Limb (tissue), 2 donors: ENCODE measurements at regions not wholly inside any gene's neighbourhood (a gene's known extent, or its start where the extent isn't known, plus 50 kb on each side); places are given as distances from the start of the nearest gene placed in this dataset.
A peak's percentile ranks its signal among the peaks of the same experiment; 100 is the strongest.

Experiments
- DNase-seq, 2 donors: peaks; one replicate each; pipeline ENCODE4 v3.0.0-alpha.2; 2016; ENCODE audit errors: extremely low spot score in 2 of 2

GRCh38 chr14:101395779-101396178, 165.5 kb upstream of the DIO3 start:
- DNase-seq: no peak

DNA sequence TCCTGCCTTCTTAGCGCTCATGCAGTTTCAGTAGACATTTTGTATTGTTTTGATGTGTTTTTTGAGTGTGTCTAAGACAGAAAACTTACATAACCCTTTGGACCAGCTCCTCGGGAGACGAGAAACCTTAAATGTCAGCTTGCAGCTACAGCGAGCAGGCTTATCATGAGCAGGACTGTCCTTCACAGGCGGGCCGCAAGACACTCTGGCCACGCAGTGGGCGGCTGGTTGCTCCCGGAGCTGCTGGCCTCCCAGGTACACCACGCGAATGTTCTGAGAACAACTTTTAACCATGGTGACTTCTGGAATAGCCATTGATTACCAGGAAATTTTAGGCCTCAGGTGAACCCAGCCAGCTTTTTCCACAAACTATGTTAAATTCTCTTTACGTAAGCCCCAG, 164.1 kb upstream of the DIO3 start:
- DNase-seq: no peak

DNA sequence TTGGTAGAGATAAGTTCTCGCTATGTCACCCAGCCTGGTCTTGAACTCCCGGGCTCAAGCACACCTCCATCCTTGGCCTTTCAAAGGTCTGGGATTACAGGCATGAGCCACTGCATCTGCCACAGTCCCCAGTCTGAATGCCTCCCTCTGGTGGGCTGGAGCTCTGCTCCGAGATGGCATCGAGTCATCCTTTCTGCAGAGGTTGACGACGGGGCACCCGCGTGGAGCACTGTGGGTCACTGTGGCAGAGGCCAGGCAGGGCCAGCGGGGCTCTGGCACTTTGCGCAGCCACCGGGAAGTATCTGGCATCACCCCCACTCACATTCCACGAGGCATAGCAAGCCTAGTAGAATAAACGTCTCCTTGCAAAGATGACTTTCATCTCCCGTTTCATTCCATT, 163.3 kb upstream of the DIO3 start:
- no peak for DNase-seq

DNA sequence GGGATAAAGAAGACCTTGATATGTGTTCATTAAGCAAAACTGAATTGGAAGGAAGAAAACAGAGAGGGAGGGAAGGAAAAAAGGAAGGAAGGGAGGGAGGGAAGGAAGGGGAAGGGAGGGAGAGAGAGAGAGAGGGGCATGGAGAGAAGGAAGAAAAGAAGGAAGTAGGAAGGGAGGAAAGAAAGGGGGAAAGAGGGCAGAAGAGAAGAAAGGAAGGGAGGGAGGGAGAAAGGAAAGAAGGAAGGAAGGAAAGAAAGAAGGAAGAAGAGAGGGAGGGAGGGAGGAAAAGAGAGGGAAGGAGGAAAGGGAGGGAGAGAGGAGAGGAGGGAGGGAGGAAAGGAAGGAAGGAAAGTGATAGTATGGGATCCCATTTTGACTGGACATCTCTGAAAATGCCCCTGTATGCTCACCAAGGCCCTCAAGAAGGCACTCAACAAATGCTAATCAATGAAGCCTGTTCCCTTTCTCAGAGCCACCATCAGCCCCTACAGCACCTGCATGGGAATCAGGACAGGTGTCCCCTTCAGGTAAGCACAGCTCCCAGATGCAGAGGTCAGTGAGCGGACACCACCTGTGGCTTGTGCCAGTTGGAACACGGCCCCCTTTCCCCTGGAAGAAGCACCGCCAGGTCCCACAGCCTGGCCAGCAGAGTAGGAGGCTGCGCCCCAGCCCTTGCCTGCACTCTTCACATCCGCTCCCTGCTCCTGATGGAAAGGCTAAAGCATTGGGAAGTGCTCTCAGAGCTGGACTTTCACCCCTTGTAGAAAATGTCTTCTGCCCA, 161.4 kb upstream of the DIO3 start:
- DNase-seq: no peak

- no peak for DNase-seq
Observed at GRCh38 chr14:101400830-101401229, 160.5 kb upstream of the DIO3 start.

DNA sequence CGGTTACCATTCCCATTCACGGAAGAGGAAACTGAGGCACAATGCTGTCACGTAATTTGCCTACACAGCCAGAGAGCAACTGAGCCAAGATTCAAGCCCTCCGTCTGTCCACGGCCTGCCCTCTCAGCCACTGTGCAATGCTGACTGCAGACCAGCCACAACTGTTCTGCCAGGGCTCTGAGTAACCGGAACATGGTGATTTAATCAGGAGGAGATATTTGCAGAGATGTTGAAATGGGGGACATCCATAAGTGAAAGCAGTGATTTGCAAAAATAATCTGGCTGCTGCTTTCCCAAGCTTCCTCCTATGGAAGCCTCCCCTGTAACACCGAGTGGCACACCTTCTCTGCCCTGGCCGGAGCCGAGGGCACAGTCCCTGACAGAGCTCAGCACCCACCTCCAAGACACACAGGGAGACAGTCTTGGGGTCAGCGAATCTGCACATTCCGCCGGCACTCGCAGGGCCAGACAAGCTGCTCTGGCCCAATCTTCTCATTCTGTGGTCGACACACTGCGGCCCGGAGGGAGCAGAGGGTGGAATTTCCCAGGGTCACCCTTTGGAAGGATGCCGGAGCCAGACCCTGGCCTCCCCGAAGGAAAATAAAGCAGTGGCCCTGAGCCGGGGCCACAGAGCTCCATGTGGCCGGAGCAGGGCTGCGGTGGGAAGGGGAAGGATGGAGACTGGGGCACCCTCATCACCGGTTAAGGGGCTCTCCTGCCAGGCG, 158.2 kb upstream of the DIO3 start:
- DNase-seq: no peak

DNA sequence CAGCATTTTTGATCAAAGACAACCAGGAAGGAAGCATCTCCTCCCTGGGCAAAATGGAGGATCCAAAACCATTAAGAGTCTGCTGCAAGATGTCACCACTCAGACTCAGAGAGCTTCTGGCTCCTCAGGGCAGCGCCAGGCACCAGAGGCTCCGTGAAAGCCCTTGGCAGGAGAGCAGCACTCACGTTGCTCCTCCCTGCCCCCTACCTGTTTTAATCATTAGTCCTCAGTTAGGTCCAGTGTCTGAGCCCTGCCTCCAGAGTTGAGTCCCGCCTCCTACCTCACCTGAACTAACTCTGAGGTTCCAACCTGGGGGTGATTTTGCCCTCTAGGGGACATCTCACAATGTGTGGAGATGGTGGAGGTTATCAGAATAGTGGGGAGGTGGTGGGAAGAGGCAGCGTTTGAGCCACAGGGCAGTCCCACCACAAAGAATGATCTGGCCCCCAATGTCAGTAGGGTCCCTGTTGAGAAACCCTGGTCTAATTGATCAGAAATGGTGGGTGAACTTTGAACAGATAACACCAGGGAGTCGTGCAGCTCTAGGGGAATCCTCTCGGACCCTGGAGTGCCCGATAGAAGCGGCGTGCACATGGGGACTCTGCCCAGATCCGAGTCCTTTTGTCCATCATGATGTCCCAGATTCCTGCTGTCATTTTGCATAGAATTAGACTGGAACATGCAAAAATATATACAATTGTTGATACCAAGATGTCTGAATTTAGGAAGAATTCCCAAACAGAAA, 156.7 kb upstream of the DIO3 start:
- no peak for DNase-seq

- DNase-seq: peak in 1 of 2 donors; percentile 87
Observed at GRCh38 chr14:101405171-101405883, 156.0 kb upstream of the DIO3 start.

- DNase-seq: no peak
Observed at GRCh38 chr14:101406921-101407320, 154.4 kb upstream of the DIO3 start.

DNA sequence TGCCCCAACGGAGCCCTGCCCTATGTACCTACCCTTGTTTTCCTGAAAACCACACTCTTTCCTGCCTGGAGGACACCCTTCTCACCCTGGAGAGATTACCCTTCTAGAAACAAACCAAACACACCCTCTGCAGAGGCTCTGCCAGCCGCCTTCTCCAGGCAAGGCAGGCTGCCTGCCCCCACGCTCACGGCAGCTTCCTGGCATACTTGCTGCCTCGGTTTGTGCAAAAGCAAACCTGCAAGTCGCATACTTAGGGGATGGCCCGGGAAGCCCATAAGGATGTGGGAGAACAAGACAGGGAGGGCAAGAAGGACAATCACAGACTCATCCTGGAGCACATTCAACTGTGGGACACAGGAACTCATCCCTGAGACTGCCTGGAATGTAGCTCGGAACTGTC, 154.0 kb upstream of the DIO3 start:
- no peak for DNase-seq

DNA sequence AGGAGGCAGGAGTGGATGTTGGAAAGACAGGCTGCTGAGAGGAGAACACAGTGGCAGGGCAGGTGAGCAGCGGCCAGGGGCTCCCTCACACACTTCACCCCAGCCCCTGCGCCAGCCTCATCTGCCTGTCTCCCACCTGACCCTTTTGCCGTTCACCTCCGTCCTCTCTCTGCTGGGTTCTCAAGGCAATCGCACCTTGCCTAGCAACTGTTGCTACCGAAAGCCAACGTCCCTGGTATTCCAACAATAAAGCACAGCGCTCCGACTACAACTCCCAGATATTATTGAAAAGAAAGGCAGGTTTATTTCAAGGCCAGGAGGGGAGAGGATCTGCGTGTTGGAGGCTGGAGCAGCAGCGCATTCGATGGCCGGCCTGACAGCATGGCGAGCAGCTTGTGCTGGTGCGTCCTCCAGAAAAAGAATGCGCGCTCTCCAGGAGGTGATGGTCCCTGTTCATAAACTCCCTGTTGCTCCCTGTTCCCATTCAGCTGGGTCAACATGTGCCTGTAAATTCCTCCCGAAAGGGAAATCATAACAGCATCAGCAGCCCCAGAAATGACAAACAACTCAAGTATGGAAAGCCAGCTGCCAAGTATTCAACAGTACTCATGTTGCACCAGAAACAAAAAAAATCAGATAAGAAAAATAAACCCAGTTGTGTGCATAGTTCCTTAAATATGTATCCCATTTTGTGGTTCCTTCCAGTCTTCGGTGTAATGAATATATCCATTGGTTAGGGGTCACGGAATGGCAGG, 153.0 kb upstream of the DIO3 start:
- no peak for DNase-seq

GRCh38 chr14:101409006-101409543, 152.2 kb upstream of the DIO3 start:
- DNase-seq: no peak

DNA sequence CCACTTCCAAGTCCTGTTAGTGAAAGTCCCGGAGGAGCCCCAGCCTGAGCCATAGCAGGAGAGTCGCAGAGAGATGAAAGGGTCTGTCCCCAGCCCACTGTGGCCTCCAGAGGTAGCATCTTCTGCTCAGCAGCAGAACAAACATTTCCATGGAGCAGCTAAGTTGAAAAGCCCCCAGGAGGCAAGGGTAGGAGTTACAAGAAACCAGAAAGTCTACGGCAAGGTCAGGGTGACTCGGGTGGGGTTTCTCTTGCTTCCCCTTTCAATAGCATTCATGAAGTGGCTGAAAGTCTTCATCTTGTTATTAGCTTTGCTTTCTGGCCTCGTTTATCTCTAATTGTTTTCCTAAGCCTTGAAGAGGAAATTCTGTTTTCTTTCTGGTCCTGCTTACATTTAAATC, 151.2 kb upstream of the DIO3 start:
- DNase-seq: no peak

DNA sequence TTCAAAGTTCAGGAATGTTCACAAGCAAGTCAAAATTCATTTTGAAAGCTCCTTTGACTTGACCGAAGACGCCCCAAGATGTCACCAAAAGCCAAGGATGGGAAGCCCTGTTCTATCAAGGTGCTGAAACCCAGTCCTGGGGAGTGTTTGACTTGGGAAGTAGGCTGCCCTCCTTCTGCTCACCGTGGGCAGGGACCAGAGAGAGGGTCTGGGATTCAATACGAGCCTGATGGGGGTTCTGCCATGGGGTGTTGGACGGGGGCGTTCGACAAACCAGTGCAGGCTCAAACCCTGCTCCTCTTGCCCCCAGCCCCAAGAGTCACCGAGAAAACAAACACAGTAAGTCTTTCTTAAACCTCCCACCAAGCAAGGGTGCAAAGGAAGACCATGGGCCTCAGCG, 150.1 kb upstream of the DIO3 start:
- no peak for DNase-seq

- DNase-seq: no peak
Observed at GRCh38 chr14:101411779-101412178, 149.5 kb upstream of the DIO3 start.

DNA sequence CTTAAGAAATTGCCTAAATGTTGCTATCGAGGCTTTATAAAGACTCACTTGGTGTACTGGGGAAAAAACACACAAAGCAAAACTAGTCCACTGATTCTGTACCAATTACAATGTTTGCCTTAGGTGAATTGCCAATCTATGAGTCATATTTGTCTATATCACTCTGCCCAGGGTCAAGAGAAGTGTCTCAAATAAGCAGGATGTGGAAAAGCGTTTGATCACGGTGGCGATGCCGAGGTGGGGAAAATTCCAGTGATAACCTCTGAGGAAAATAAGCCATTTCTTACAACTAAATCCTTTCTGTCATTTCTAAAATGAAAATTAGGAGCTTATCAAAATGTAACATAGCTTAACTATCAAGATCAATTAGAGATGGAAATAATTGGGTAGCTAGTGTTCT, 148.6 kb upstream of the DIO3 start:
- DNase-seq: no peak

- DNase-seq: no peak
Observed at GRCh38 chr14:101417434-101417833, 143.9 kb upstream of the DIO3 start.

DNA sequence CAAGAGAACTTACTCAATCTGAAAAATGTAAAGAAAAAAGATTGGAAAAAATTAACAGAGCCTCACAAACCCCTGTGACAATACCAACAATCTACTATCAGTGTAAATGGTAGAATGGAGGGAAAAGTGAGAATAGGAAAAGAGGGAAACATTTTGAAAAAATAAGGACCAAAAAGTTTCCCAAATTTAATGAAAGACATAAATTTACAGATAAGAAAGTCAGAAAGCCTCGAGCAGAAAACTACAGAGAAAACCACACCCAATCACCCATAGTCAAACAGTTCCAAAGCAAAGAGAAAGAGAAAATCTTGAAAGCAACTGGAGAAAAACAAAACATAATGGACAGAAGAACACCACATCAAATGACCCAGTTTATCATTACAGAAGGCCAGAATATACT, 142.7 kb upstream of the DIO3 start:
- no peak for DNase-seq

DNA sequence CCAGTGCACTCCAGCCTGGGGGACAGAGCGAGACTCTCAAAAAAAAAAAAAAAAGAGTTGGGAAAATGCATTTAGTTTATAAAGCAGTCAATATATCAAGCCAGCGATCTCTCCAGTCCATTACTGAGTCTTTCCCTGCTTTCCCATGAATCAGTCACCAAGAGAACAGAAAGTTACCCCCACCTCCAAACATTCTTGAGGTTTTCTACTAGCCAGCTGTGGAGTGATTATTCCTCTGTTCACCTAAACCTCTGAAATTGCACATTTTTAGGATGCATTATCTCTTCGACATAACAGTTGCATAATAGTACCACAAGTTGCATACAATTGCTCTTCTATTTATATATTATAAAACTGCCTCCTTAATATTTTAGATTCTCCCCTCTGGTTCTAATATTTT, 134.8 kb upstream of the DIO3 start:
- DNase-seq: no peak

DNA sequence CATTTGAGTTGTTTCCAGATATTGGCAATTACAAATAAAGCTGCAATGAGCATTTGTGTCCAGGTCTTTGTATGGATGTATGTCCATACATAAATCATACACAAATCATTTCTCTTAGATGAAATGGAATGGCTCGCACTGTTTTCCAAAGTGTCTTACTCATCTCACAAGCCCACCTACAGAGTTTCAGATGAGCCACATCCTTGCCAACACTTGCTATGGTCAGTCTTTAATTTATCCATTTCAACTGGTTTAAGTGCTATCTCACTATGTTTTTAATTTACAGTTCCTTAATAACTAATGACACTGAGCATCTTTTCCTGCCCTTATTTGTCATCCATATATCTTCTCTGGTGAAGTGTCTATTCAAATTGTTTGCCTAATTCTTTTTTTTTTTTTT, 132.9 kb upstream of the DIO3 start:
- no peak for DNase-seq

GRCh38 chr14:101435546-101435945, 125.7 kb upstream of the DIO3 start:
- DNase-seq: no peak
